Mesodermal cell (in vitro differentiated cells): ENCODE measurements at regions not wholly inside any gene's neighbourhood (a gene's known extent, or its start where the extent isn't known, plus 50 kb on each side); places are given as distances from the start of the nearest gene placed in this dataset.
"Not testable (repeated sequence)": the region's sequence is repeated elsewhere in the genome, so short reads cannot be mapped to it uniquely, and the experiment has no call there.

ENCODE experiments used
- H3K27ac ChIP-seq: 2 replicates; pipeline ENCODE4 v1.7.0; 2013; ENCODE audit warnings: mild to moderate bottlenecking, low read depth, low read length, moderate library complexity; ENCODE audit not compliant: severe bottlenecking
- H3K36me3 ChIP-seq: 2 replicates; pipeline ENCODE4 v1.7.1; 2013; ENCODE audit warnings: mild to moderate bottlenecking, low read length, moderate library complexity; ENCODE audit not compliant: control insufficient read depth, insufficient read depth
- H3K4me1 ChIP-seq: one replicate; pipeline ENCODE4 v1.7.1; 2013; ENCODE audit warnings: mild to moderate bottlenecking, low read length; ENCODE audit not compliant: insufficient read depth, control insufficient read depth, poor library complexity, severe bottlenecking
- H3K4me3 ChIP-seq: 2 replicates; pipeline ENCODE4 v1.7.0; 2013; ENCODE audit warnings: low read length, control low read depth, mild to moderate bottlenecking; ENCODE audit not compliant: insufficient read depth, poor library complexity, severe bottlenecking; ENCODE audit errors: extremely low read depth
- H3K9me3 ChIP-seq: 2 replicates; pipeline ENCODE4 v1.7.1; 2013; ENCODE audit warnings: mild to moderate bottlenecking, low read length, moderate library complexity; ENCODE audit not compliant: control insufficient read depth
- WGBS, 2 experiments: methylation state at CpG; one replicate each; pipeline ENCODE4 v1.1.5; 2013; ENCODE audit warnings: missing lambda C conversion rate in 2 of 2; ENCODE audit not compliant: insufficient coverage in 2 of 2; 5-methylcytosine and 5-hydroxymethylcytosine counted together

DNA sequence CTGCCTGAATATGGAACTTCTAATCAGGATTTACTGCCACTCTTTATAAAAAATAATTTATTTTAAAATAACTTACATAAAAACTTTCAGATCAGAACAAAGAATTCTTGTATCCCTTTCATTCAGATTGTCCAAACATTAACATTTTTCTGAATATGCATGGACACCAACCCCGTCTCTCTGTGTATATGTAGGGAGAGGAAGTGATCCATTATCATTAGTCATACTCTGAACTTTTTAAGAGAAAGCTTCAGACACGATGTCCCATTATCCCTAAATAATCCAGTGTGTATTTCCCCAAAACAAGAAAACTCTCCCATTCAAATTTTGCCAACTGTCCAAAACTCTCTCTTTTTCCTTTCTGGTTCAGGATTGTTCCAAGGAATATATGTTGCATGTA is 122.3 kb upstream of the CXADR start:
- Histone ChIP-seq H3K4me1 (no peaks in the 10 kb centered on the region), H3K4me3 (no peak overlapping the region), H3K9me3 (no peaks in the 10 kb centered on the region), H3K27ac (no peak overlapping the region), H3K36me3 (no peaks in the 10 kb centered on the region)
- WGBS, 2 experiments: no CpG with 5 or more reads among the region's 2 CpGs

- no peaks in the 10 kb centered on the region for H3K36me3 ChIP-seq
- no peaks in the 10 kb centered on the region for H3K9me3 ChIP-seq
- H3K4me1 ChIP-seq: no peaks in the 10 kb centered on the region
- WGBS, 2 experiments: 57% methylated on average over 1 of the region's 3 CpGs; no CpG with 5 or more reads in 1 of the 2 experiments
- H3K4me3 ChIP-seq: no peak overlapping the region
- H3K27ac ChIP-seq: no peak overlapping the region
Measured at GRCh38 chr21:17391811-17392340, 121.0 kb upstream of the CXADR start.

GRCh38 chr21:17393413-17393812 is 119.4 kb upstream of the CXADR start:
- 77 to 100% methylated on average over 2 to 3 of the region's 4 CpGs for WGBS, 2 experiments
- Histone ChIP-seq H3K36me3 (no peaks in the 10 kb centered on the region), H3K4me1 (no peaks in the 10 kb centered on the region), H3K27ac (no peak overlapping the region), H3K9me3 (no peaks in the 10 kb centered on the region), H3K4me3 (no peak overlapping the region)

- no peaks in the 10 kb centered on the region for H3K4me1 ChIP-seq
- H3K36me3 ChIP-seq: no peaks in the 10 kb centered on the region
- H3K9me3 ChIP-seq: no peaks in the 10 kb centered on the region
- no peak overlapping the region for H3K4me3 ChIP-seq
- no peak overlapping the region for H3K27ac ChIP-seq
Measured at GRCh38 chr21:17396948-17397347, 115.9 kb upstream of the CXADR start.

GRCh38 chr21:17397703-17398102 is 115.1 kb upstream of the CXADR start:
- H3K27ac ChIP-seq: no peak overlapping the region
- no peaks in the 10 kb centered on the region for H3K9me3 ChIP-seq
- no peak overlapping the region for H3K4me3 ChIP-seq
- no peaks in the 10 kb centered on the region for H3K36me3 ChIP-seq
- H3K4me1 ChIP-seq: no peaks in the 10 kb centered on the region

DNA sequence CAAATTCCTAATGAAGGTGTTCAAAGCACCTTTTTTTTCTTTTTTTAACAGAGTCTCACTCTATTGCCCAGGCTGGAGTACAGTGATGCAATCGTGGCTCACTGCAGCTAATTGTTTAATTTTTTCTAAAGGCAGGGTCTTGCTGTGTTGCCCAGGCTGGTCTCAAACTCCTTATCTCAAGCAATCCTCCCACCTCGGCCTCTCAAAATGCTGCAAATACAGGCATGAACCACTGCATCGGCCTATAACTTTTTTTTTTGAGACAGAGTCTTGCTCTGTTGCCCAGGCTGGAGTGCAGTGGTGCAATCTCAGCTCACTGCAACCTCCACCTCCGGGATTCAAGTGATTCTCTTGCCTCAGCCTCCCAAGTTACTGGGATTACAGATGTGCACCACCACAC is 113.9 kb upstream of the CXADR start:
- H3K4me1 ChIP-seq, H3K4me3 ChIP-seq, H3K36me3 ChIP-seq, H3K9me3 ChIP-seq, H3K27ac ChIP-seq: not testable (repeated sequence)
- 81 to 91% methylated on average over 3 of the region's 4 CpGs for WGBS, 2 experiments

GRCh38 chr21:17402937-17403336 is 109.9 kb upstream of the CXADR start:
- H3K36me3 ChIP-seq: no peaks in the 10 kb centered on the region
- H3K27ac ChIP-seq: no peak overlapping the region
- 89% methylated on average over 2 of the region's 3 CpGs; no CpG with 5 or more reads in 1 of the 2 experiments for WGBS, 2 experiments
- H3K4me3 ChIP-seq: no peak overlapping the region
- H3K9me3 ChIP-seq: peaks cover 5% of the 10 kb centered on the region
- no peaks in the 10 kb centered on the region for H3K4me1 ChIP-seq

GRCh38 chr21:17406202-17406601 is 106.6 kb upstream of the CXADR start:
- no peak overlapping the region for H3K27ac ChIP-seq
- no peaks in the 10 kb centered on the region for H3K36me3 ChIP-seq
- H3K9me3 ChIP-seq: peaks cover 5% of the 10 kb centered on the region
- no peak overlapping the region for H3K4me3 ChIP-seq
- no peaks in the 10 kb centered on the region for H3K4me1 ChIP-seq
- 86 to 100% methylated on average over 1 of the region's 4 CpGs for WGBS, 2 experiments

DNA sequence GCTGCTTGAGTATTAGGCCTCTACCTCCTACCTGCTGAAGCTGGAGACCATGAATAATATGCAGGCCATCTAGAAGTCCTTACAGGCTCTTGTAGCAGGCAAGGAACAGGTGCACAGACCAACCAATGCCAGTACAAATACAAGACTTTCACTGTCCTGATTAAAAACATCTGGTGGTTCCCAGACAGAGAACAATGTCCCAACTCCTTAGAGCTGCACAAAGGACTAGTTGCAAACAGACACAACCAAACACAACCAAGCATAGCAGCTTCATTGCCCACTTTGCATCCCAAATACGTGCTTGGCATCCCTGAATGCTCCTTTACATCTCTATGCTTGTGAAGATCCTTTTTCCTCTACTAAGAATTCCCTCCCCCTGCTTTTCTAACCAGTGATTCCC is 98.1 kb upstream of the CXADR start:
- H3K9me3 ChIP-seq: no peaks in the 10 kb centered on the region
- H3K36me3 ChIP-seq: no peaks in the 10 kb centered on the region
- H3K4me1 ChIP-seq: no peaks in the 10 kb centered on the region
- H3K27ac ChIP-seq: no peak overlapping the region
- WGBS, 2 experiments: 56 to 69% methylated on average over 1 of the region's 1 CpG
- no peak overlapping the region for H3K4me3 ChIP-seq

- Histone ChIP-seq H3K27ac (no peak overlapping the region), H3K4me3 (no peak overlapping the region), H3K4me1 (no peaks in the 10 kb centered on the region), H3K9me3 (no peaks in the 10 kb centered on the region), H3K36me3 (no peaks in the 10 kb centered on the region)
- WGBS, 2 experiments: 75% methylated on average over 1 of the region's 2 CpGs; no CpG with 5 or more reads in 1 of the 2 experiments
Measured at GRCh38 chr21:17416139-17416538, 96.7 kb upstream of the CXADR start.

DNA sequence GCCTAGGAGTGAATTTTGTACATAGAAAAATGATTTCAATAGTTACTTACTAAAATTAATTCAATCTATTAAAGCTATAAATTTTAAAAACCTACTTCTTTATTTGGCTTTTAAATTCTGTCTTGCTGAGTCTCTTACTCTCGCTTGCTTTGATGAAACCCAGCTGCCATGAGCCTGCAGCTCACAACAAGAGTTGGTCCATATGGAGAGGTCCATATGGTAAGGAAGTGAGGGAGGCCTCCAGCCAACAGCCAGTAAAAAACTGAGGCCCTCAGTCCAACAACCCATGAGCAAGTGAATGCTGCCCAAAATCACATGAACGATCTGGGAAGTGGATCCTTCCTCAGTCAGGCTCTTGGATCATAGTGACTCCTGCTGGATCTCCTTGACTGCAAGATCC is 89.9 kb upstream of the CXADR start:
- peaks cover 5% of the 10 kb centered on the region for H3K9me3 ChIP-seq
- 88 to 100% methylated on average over 1 of the region's 2 CpGs for WGBS, 2 experiments
- no peaks in the 10 kb centered on the region for H3K36me3 ChIP-seq
- H3K4me1 ChIP-seq: no peaks in the 10 kb centered on the region
- no peak overlapping the region for H3K27ac ChIP-seq
- H3K4me3 ChIP-seq: no peak overlapping the region
